Thyroid gland (tissue), 4 donors: ENCODE measurements at regions not wholly inside any gene's neighbourhood (a gene's known extent, or its start where the extent isn't known, plus 50 kb on each side); places are given as distances from the start of the nearest gene placed in this dataset.

Experiments
- CTCF ChIP-seq, 6 experiments: fragments of 200-600 bp in 3 of 6; fragments of 450-650 bp in 3 of 6; sonication (generic) in 3 of 6; IDR thresholded peaks; one replicate each; pipeline ENCODE4 v1.5.1; 2016 to 2019; ENCODE audit warnings: antibody characterized with exemption in 6 of 6, mild to moderate bottlenecking in 2 of 6, inconsistent platforms in 1 of 6, moderate library complexity in 1 of 6
- POLR2A ChIP-seq, 2 donors: fragments of 450-650 bp; IDR thresholded peaks; one replicate each; pipeline ENCODE4 v1.6.1; 2017; ENCODE audit warnings: antibody characterized with exemption in 2 of 2, mild to moderate bottlenecking in 2 of 2, moderate library complexity in 1 of 2

- TF ChIP-seq CTCF (IDR thresholded peaks at IDR 0.05) (no peak), POLR2A (IDR thresholded peaks at IDR 0.05) (no peak)
These were observed 169.2 kb upstream of the RBPJ start for GRCh38 chr4:26151615-26152014.
